Spleen (tissue), 11 donors: ENCODE measurements at regions not wholly inside any gene's neighbourhood (a gene's known extent, or its start where the extent isn't known, plus 50 kb on each side); places are given as distances from the start of the nearest gene placed in this dataset.

ENCODE experiments used
- DNase-seq: peaks from one replicate; pipeline ENCODE4 v3.0.0-alpha.2; 2020
- H3K27ac ChIP-seq, 8 donors: fragments of 200-600 bp; sonication (generic) in 7 of 8; 1 replicate in 4 of 8; 2 replicates in 4 of 8; pipeline versions ENCODE4 v1.5.0 to v1.8.0; 2016 to 2021; ENCODE audit warnings: inconsistent platforms in 4 of 8, mild to moderate bottlenecking in 4 of 8, moderate library complexity in 1 of 8
- H3K27me3 ChIP-seq, 7 donors: fragments of 200-600 bp; sonication (generic) in 6 of 7; replicated peaks in 1 of 7; 1 replicate in 4 of 7; 2 replicates in 3 of 7; pipeline versions ENCODE4 v1.5.0 to v1.8.0; 2016 to 2021; ENCODE audit warnings: inconsistent platforms in 3 of 7, mild to moderate bottlenecking in 1 of 7
- H3K36me3 ChIP-seq, 6 donors: fragments of 200-600 bp; sonication (generic) in 5 of 6; 1 replicate in 4 of 6; 2 replicates in 2 of 6; pipeline versions ENCODE4 v1.5.0 to v1.8.0; 2016 to 2021; ENCODE audit warnings: inconsistent platforms in 2 of 6
- H3K4me1 ChIP-seq, 6 donors: fragments of 200-600 bp; sonication (generic) in 5 of 6; 1 replicate in 3 of 6; 2 replicates in 3 of 6; pipeline versions ENCODE4 v1.5.0 to v1.8.0; 2016 to 2021; ENCODE audit warnings: inconsistent platforms in 3 of 6
- H3K4me3 ChIP-seq, 8 donors: fragments of 200-600 bp; sonication (generic) in 7 of 8; 1 replicate in 4 of 8; 2 replicates in 4 of 8; pipeline versions ENCODE4 v1.5.0 to v1.8.0; 2016 to 2021; ENCODE audit warnings: inconsistent platforms in 4 of 8, mild to moderate bottlenecking in 4 of 8, moderate library complexity in 2 of 8
- H3K9me3 ChIP-seq, 8 donors: fragments of 200-600 bp; sonication (generic) in 7 of 8; 1 replicate in 4 of 8; 2 replicates in 4 of 8; pipeline versions ENCODE4 v1.5.0 to v1.8.0; 2016 to 2021; ENCODE audit warnings: inconsistent platforms in 4 of 8
- CTCF ChIP-seq, 11 experiments: fragments of 200-600 bp in 7 of 11; fragments of 450-650 bp in 4 of 11; sonication (generic) in 4 of 11; IDR thresholded peaks in 8 of 11; conservative IDR thresholded peaks in 3 of 11; 1 replicate in 7 of 11; 2 replicates in 4 of 11; pipeline versions ENCODE4 v1.4.0 to v1.8.0; 2016 to 2021; ENCODE audit warnings: antibody characterized with exemption in 11 of 11, inconsistent platforms in 4 of 11, mild to moderate bottlenecking in 1 of 11
- POLR2A ChIP-seq, 3 donors: fragments of 450-650 bp; IDR thresholded peaks; one replicate each; pipeline ENCODE4 v1.5.1; 2017; ENCODE audit warnings: antibody characterized with exemption in 3 of 3, mild to moderate bottlenecking in 1 of 3
- POLR2AphosphoS5 ChIP-seq, 3 donors: sonication (generic); formaldehyde crosslinking; IDR thresholded peaks; one replicate each; pipeline ENCODE4 v1.5.1; 2017; ENCODE audit warnings: antibody characterized with exemption in 3 of 3
- WGBS, 5 donors: extraction: QIAGEN DNeasy Blood & Tissue Kit in 3 of 5; methylation state at CpG; one replicate each; pipeline versions ENCODE4 v1.1.5 to v1.1.7; 2013 to 2018; 5-methylcytosine and 5-hydroxymethylcytosine counted together
- intact Hi-C: fragments of 100-400 bp; cut with DNase I; formaldehyde crosslinking; loops from one replicate; pipeline ENCODE4 v1.15.0; 2023; ENCODE audit warnings: low total_unique reads
- donor health status: healthy with polysubstance abuse.
- donor health status: DM: no; HTN: no; CAD: no; lungs with moderate emphysema.
- donor health status: DM: no; HTN: no; CAD: no.
- donor health status: Bipolar disorder and iron deficiency.
- donor health status: healthy.
- donor health status: DM: no; HTN: no; CAD: no.
- donor health status: DM: yes; HTN: yes; CAD: no.

GRCh38 chr18:23391156-23391555 is 61.9 kb upstream of the RIOK3 start:
- no peak for TF ChIP-seq POLR2A (IDR thresholded peaks at IDR 0.05)
- no peak for TF ChIP-seq CTCF (IDR thresholded peaks at IDR 0.05 in 8 of 11, conservative IDR thresholded peaks at IDR 0.05 in 3 of 11)
- TF ChIP-seq POLR2AphosphoS5 (IDR thresholded peaks at IDR 0.05): no peak
- DNase-seq: no peak
- peaks cover 0 to 9% (median 0%) of the 10 kb centered on the region in 6 donors for H3K36me3 ChIP-seq

GRCh38 chr18:23397907-23398306 is 55.2 kb upstream of the RIOK3 start:
- no peaks in the 10 kb centered on the region for H3K9me3 ChIP-seq
- 56 to 65% (median 60%) methylated on average over 3 of the region's 3 CpGs for WGBS, 5 donors
- no peak for DNase-seq
- TF ChIP-seq POLR2A (IDR thresholded peaks at IDR 0.05): no peak
- TF ChIP-seq POLR2AphosphoS5 (IDR thresholded peaks at IDR 0.05): no peak
- no peak for TF ChIP-seq CTCF (IDR thresholded peaks at IDR 0.05 in 8 of 11, conservative IDR thresholded peaks at IDR 0.05 in 3 of 11)
- H3K27me3 ChIP-seq: no peaks in the 10 kb centered on the region
- no peak overlapping the region for H3K27ac ChIP-seq
- peaks cover 0 to 17% (median 10%) of the 10 kb centered on the region in 6 donors for H3K4me1 ChIP-seq
- H3K4me3 ChIP-seq: no peak overlapping the region
- intact Hi-C loops: no loop called here
- H3K36me3 ChIP-seq: peaks cover 0 to 14% (median 0%) of the 10 kb centered on the region in 6 donors

More at GRCh38 chr18:23391156-23391555, 61.9 kb upstream of the RIOK3 start:
- H3K9me3 ChIP-seq: no peaks in the 10 kb centered on the region
- intact Hi-C loops: no loop called here
- WGBS, 5 donors: 96 to 100% (median 97%) methylated on average over 3 of the region's 3 CpGs
- no peaks in the 10 kb centered on the region for H3K27me3 ChIP-seq
- H3K4me1 ChIP-seq: peaks cover 0 to 7% (median 0%) of the 10 kb centered on the region in 6 donors
- no peak overlapping the region for H3K4me3 ChIP-seq
- no peak overlapping the region for H3K27ac ChIP-seq

GRCh38 chr18:23398401-23398800 is 54.7 kb upstream of the RIOK3 start:
- Histone ChIP-seq H3K27me3 (no peaks in the 10 kb centered on the region), H3K4me3 (no peak overlapping the region), H3K27ac (no peak overlapping the region), H3K36me3 (peaks cover 0 to 14% (median 0%) of the 10 kb centered on the region in 6 donors), H3K4me1 (peaks cover 0 to 17% (median 10%) of the 10 kb centered on the region in 6 donors), H3K9me3 (no peaks in the 10 kb centered on the region)
- TF ChIP-seq POLR2AphosphoS5 (IDR thresholded peaks at IDR 0.05) (no peak), POLR2A (IDR thresholded peaks at IDR 0.05) (no peak), CTCF (IDR thresholded peaks at IDR 0.05 in 8 of 11, conservative IDR thresholded peaks at IDR 0.05 in 3 of 11) (no peak)
- DNase-seq: no peak
- intact Hi-C loops: no loop called here
- 80 to 85% (median 83%) methylated on average over 4 of the region's 4 CpGs for WGBS, 5 donors

- intact Hi-C loops: no loop called here
- DNase-seq: no peak
- H3K27me3 ChIP-seq: no peaks in the 10 kb centered on the region
- H3K27ac ChIP-seq: no peak overlapping the region
- no peak for TF ChIP-seq POLR2A (IDR thresholded peaks at IDR 0.05)
- no peak for TF ChIP-seq POLR2AphosphoS5 (IDR thresholded peaks at IDR 0.05)
- no peak for TF ChIP-seq CTCF (IDR thresholded peaks at IDR 0.05 in 8 of 11, conservative IDR thresholded peaks at IDR 0.05 in 3 of 11)
- peaks cover 0 to 14% (median 0%) of the 10 kb centered on the region in 6 donors for H3K36me3 ChIP-seq
- peaks cover 0 to 17% (median 10%) of the 10 kb centered on the region in 6 donors for H3K4me1 ChIP-seq
- no peak overlapping the region for H3K4me3 ChIP-seq
- 88 to 96% (median 93%) methylated on average over 5 of the region's 5 CpGs for WGBS, 5 donors
- no peaks in the 10 kb centered on the region for H3K9me3 ChIP-seq
Observed at GRCh38 chr18:23399067-23399466, 54.0 kb upstream of the RIOK3 start.
